Fibroblast of mammary gland (primary cell): ENCODE measurements at regions not wholly inside any gene's neighbourhood (a gene's known extent, or its start where the extent isn't known, plus 50 kb on each side); places are given as distances from the start of the nearest gene placed in this dataset.
"Not testable (repeated sequence)": the region's sequence is repeated elsewhere in the genome, so short reads cannot be mapped to it uniquely, and the experiment has no call there.

Experiments
- DNase-seq: peaks from one replicate; pipeline ENCODE4 v3.0.0-alpha.2; 2010; ENCODE audit warnings: low read depth
- H3K4me3 ChIP-seq: 2 replicates; pipeline ENCODE4 v1.5.1; 2011; ENCODE audit warnings: low read depth, mild to moderate bottlenecking, low read length, moderate library complexity; ENCODE audit not compliant: control insufficient read depth
- TF ChIP-seq, protein P1 (sequence below): conservative IDR thresholded peaks from 2 replicates; pipeline ENCODE4 v1.5.1; 2011; ENCODE audit warnings: low read depth, low read length, inconsistent platforms; ENCODE audit not compliant: control insufficient read depth, insufficient read depth

DNA sequence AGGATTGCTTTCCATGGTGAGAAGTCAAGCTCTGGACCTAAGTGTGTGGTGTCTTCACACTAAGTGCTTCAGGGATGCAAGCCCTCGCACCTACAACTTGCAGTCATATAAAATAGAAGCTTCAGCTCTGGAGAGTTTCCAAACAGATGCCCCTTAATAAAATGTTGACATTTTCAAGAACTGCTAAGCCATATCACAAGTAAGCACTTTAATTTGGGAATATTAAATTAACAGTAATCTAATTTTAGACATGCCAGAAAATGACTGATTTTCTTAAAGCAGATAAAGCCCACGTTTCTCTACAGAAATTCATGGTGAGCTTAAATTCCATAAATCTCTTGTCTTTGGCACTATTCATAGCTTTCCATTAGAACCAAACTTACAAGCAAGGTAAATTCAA, 600.1 kb upstream of the FLRT2 start:
- TF ChIP-seq, protein P1, sequence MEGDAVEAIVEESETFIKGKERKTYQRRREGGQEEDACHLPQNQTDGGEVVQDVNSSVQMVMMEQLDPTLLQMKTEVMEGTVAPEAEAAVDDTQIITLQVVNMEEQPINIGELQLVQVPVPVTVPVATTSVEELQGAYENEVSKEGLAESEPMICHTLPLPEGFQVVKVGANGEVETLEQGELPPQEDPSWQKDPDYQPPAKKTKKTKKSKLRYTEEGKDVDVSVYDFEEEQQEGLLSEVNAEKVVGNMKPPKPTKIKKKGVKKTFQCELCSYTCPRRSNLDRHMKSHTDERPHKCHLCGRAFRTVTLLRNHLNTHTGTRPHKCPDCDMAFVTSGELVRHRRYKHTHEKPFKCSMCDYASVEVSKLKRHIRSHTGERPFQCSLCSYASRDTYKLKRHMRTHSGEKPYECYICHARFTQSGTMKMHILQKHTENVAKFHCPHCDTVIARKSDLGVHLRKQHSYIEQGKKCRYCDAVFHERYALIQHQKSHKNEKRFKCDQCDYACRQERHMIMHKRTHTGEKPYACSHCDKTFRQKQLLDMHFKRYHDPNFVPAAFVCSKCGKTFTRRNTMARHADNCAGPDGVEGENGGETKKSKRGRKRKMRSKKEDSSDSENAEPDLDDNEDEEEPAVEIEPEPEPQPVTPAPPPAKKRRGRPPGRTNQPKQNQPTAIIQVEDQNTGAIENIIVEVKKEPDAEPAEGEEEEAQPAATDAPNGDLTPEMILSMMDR, result no peak
- H3K4me3 ChIP-seq, result no peak overlapping the region
- no peak for DNase-seq

DNA sequence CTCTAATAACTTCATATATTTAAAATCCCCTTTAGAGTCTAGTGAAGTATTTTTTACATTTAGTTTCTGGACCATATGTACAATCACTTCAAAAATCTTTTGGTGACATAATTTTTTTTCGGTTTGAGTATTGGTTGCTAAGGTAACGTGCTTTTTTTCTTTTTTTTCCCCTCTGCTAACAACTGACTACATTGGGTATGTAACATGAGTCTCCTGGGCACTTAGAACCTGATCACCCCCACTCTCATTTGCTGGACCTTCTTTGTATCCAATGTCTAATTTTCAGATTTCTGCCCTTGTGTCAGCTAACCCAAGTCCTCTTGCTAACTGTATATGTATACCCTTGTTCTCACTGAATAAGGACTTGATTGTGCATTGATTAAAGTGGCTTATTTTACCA, 592.9 kb upstream of the FLRT2 start:
- no peak for DNase-seq
- no peak overlapping the region for H3K4me3 ChIP-seq
- TF ChIP-seq, protein P1, result no peak

DNA sequence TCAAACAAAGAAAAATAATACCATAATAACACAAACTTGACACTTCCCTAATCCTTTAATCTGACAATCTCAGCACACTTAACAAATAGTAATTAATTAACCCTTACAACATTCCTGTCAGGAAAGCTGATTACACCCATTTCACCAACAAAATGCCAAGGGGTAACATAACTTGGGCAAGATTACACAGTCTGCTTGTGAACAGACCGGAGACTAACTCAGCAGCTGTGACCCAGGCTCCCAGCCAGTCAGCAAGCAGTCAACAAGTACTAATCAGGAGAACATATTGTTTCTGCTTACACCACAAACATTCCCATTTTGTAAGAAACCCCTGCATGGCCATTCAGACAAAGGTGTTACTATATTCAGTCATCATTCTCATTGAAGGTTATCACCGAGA, 592.5 kb upstream of the FLRT2 start:
- no peak overlapping the region for H3K4me3 ChIP-seq
- no peak for DNase-seq
- TF ChIP-seq, protein P1, result no peak

DNA sequence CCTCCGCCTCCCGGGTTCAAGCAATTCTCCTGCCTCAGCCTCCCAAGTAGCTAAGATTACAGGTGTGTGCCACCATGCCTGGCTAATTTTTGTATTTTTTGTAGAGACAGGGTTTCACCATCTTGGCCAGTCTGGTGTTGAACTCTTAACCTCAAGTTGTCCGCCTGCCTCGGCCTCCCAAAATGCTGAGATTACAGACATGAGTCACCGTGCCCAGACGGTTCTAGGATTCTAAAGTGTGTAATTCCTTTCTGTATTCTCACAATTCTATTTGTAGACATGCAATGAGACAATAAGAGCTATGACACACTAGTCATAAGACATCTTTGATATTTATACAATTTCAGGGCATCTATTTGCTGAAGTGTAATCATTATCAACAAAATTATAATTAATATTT, 585.0 kb upstream of the FLRT2 start:
- DNase-seq, H3K4me3 ChIP-seq: not testable (repeated sequence)

DNA sequence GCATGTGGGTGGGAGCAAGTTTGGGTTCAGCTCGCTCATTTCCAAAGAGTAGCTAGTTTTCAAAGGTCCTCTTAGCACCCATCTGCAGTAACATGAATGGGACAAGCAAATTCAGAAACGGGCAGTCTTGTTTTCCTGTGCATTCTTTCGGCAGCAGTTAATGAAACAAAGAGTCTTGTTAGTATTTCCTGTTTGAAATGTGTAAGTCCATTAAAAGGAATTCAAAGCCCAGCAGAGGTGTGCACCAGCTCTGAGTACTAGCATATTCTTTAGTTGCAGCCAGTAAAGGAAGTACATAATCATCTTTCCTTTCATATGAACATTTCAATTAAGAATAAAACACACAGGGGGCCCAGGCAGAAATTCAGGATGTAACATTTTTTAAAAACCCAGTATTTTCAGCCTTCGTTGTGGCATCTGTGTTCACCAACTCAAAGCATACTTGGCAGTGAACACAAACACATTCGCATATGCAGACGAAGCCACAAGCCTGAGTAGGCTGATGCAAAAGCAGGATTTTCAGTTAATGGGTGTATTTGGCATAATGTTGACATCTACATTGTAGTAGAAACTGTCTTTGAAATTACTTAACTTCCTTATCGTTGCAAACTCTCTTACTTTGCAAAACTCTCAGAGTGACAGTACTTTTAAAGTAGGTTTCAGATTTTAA, 570.0 kb upstream of the FLRT2 start:
- TF ChIP-seq, protein P1, result no peak
- H3K4me3 ChIP-seq, result no peak overlapping the region
- no peak for DNase-seq

DNA sequence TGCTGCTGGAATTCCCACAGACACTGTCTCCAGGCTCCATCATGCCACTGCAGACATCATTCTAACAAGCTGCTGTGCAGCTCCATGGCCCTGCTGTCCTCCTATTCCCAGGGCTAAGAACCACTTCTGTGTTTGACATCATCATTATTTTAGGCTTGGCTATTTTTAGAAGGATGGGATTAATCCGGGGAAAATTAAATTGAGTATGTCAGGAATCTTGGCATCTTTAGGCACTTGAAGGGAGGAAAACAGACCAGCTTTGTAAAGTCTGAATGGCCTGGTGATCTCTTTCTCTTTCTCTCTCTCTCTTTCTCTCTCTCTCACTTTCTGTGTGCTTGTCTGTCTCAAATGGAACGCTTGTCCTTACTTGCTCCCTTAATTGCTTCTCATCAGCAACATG, 568.3 kb upstream of the FLRT2 start:
- TF ChIP-seq, protein P1, result no peak
- H3K4me3 ChIP-seq, result no peak overlapping the region
- no peak for DNase-seq

DNA sequence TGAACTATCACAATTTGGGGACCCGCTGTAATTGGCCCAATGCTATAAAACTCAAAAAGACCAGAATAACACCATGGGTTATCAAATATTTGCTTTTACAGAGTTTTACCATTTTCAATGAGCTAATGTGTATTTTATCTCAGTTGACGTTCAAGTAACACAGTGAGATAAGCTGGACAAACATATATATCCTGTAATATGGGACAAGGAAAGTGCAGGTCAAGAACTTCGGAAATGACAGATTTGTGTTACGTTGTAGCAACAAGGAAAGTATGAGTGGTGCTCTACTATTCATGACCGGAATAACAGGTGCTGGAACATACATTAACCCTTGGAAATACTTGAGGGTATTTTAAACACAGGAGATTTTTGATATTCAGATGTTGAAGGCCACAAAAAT, 566.4 kb upstream of the FLRT2 start:
- no peak overlapping the region for H3K4me3 ChIP-seq
- TF ChIP-seq, protein P1, result no peak
- DNase-seq, result no peak
